ENCODE measurements at regions not wholly inside any gene's neighbourhood (a gene's known extent, or its start where the extent isn't known, plus 50 kb on each side); places are given as distances from the start of the nearest gene placed in this dataset.

GRCh38 chr4:124330045-124330444 lies 382.5 kb downstream of the ANKRD50 start:
- no peaks in the 10 kb centered on the region for H3K9me3 ChIP-seq (ENCODE audit: control insufficient read depth in 3 of 3, low read length in 3 of 3)
- no peaks in the 10 kb centered on the region for H3K27me3 ChIP-seq (ENCODE audit: control insufficient read depth in 3 of 3, insufficient read depth in 3 of 3, low read length in 3 of 3)
- no peak overlapping the region for H3K9ac ChIP-seq (ENCODE audit: low read depth in 1 of 3, low read length in 3 of 3)
- no peak overlapping the region for H3K27ac ChIP-seq (ENCODE audit: low read depth, low read length)
- no peak overlapping the region for H3K4me3 ChIP-seq (ENCODE audit: low read length in 3 of 3)
- no peaks in the 10 kb centered on the region for H3K36me3 ChIP-seq (ENCODE audit: control insufficient read depth in 3 of 3, insufficient read depth in 3 of 3, low read length in 3 of 3)
- no peaks in the 10 kb centered on the region for H3K4me1 ChIP-seq (ENCODE audit: control insufficient read depth in 3 of 3, insufficient read depth in 3 of 3, low read length in 3 of 3)

GRCh38 chr4:124331781-124332180 lies 380.8 kb downstream of the ANKRD50 start:
- Histone ChIP-seq H3K27ac (ENCODE audit: low read depth, low read length) (no peak overlapping the region), H3K4me1 (ENCODE audit: control insufficient read depth in 3 of 3, insufficient read depth in 3 of 3, low read length in 3 of 3) (no peaks in the 10 kb centered on the region), H3K4me3 (ENCODE audit: low read length in 3 of 3) (no peak overlapping the region), H3K9ac (ENCODE audit: low read depth in 1 of 3, low read length in 3 of 3) (no peak overlapping the region), H3K9me3 (ENCODE audit: control insufficient read depth in 3 of 3, low read length in 3 of 3) (no peaks in the 10 kb centered on the region), H3K36me3 (ENCODE audit: control insufficient read depth in 3 of 3, insufficient read depth in 3 of 3, low read length in 3 of 3) (no peaks in the 10 kb centered on the region), H3K27me3 (ENCODE audit: control insufficient read depth in 3 of 3, insufficient read depth in 3 of 3, low read length in 3 of 3) (no peaks in the 10 kb centered on the region)

GRCh38 chr4:124333466-124333865 lies 379.1 kb downstream of the ANKRD50 start:
- no peaks in the 10 kb centered on the region for H3K9me3 ChIP-seq (ENCODE audit: control insufficient read depth in 3 of 3, low read length in 3 of 3)
- no peaks in the 10 kb centered on the region for H3K36me3 ChIP-seq (ENCODE audit: control insufficient read depth in 3 of 3, insufficient read depth in 3 of 3, low read length in 3 of 3)
- H3K9ac ChIP-seq (ENCODE audit: low read depth in 1 of 3, low read length in 3 of 3): no peak overlapping the region
- no peak overlapping the region for H3K4me3 ChIP-seq (ENCODE audit: low read length in 3 of 3)
- H3K27me3 ChIP-seq (ENCODE audit: control insufficient read depth in 3 of 3, insufficient read depth in 3 of 3, low read length in 3 of 3): no peaks in the 10 kb centered on the region
- no peak overlapping the region for H3K27ac ChIP-seq (ENCODE audit: low read depth, low read length)
- no peaks in the 10 kb centered on the region for H3K4me1 ChIP-seq (ENCODE audit: control insufficient read depth in 3 of 3, insufficient read depth in 3 of 3, low read length in 3 of 3)

- H3K27me3 ChIP-seq (ENCODE audit: control insufficient read depth in 3 of 3, insufficient read depth in 3 of 3, low read length in 3 of 3): no peaks in the 10 kb centered on the region
- H3K9me3 ChIP-seq (ENCODE audit: control insufficient read depth in 3 of 3, low read length in 3 of 3): no peaks in the 10 kb centered on the region
- H3K4me3 ChIP-seq (ENCODE audit: low read length in 3 of 3): no peak overlapping the region
- no peaks in the 10 kb centered on the region for H3K36me3 ChIP-seq (ENCODE audit: control insufficient read depth in 3 of 3, insufficient read depth in 3 of 3, low read length in 3 of 3)
- no peaks in the 10 kb centered on the region for H3K4me1 ChIP-seq (ENCODE audit: control insufficient read depth in 3 of 3, insufficient read depth in 3 of 3, low read length in 3 of 3)
- H3K27ac ChIP-seq (ENCODE audit: low read depth, low read length): no peak overlapping the region
- H3K9ac ChIP-seq (ENCODE audit: low read depth in 1 of 3, low read length in 3 of 3): no peak overlapping the region
These were observed 378.4 kb downstream of the ANKRD50 start for GRCh38 chr4:124334119-124334518.

- Histone ChIP-seq H3K4me3 (ENCODE audit: low read length in 3 of 3) (no peak overlapping the region), H3K27me3 (ENCODE audit: control insufficient read depth in 3 of 3, insufficient read depth in 3 of 3, low read length in 3 of 3) (no peaks in the 10 kb centered on the region), H3K36me3 (ENCODE audit: control insufficient read depth in 3 of 3, insufficient read depth in 3 of 3, low read length in 3 of 3) (no peaks in the 10 kb centered on the region), H3K4me1 (ENCODE audit: control insufficient read depth in 3 of 3, insufficient read depth in 3 of 3, low read length in 3 of 3) (no peaks in the 10 kb centered on the region), H3K27ac (ENCODE audit: low read depth, low read length) (no peak overlapping the region), H3K9ac (ENCODE audit: low read depth in 1 of 3, low read length in 3 of 3) (no peak overlapping the region), H3K9me3 (ENCODE audit: control insufficient read depth in 3 of 3, low read length in 3 of 3) (no peaks in the 10 kb centered on the region)
These were observed 374.7 kb downstream of the ANKRD50 start for GRCh38 chr4:124337874-124338273.

GRCh38 chr4:124343661-124344171 lies 368.8 kb downstream of the ANKRD50 start:
- no peaks in the 10 kb centered on the region for H3K36me3 ChIP-seq (ENCODE audit: control insufficient read depth in 3 of 3, insufficient read depth in 3 of 3, low read length in 3 of 3)
- H3K9me3 ChIP-seq (ENCODE audit: control insufficient read depth in 3 of 3, low read length in 3 of 3): no peaks in the 10 kb centered on the region
- H3K27me3 ChIP-seq (ENCODE audit: control insufficient read depth in 3 of 3, insufficient read depth in 3 of 3, low read length in 3 of 3): no peaks in the 10 kb centered on the region
- H3K27ac ChIP-seq (ENCODE audit: low read depth, low read length): no peak overlapping the region
- H3K9ac ChIP-seq (ENCODE audit: low read depth in 1 of 3, low read length in 3 of 3): no peak overlapping the region
- H3K4me3 ChIP-seq (ENCODE audit: low read length in 3 of 3): no peak overlapping the region
- no peaks in the 10 kb centered on the region for H3K4me1 ChIP-seq (ENCODE audit: control insufficient read depth in 3 of 3, insufficient read depth in 3 of 3, low read length in 3 of 3)

GRCh38 chr4:124372916-124373315 lies 339.6 kb downstream of the ANKRD50 start:
- Histone ChIP-seq H3K27ac (ENCODE audit: low read depth, low read length) (no peak overlapping the region), H3K4me1 (ENCODE audit: control insufficient read depth in 3 of 3, insufficient read depth in 3 of 3, low read length in 3 of 3) (no peaks in the 10 kb centered on the region), H3K36me3 (ENCODE audit: control insufficient read depth in 3 of 3, insufficient read depth in 3 of 3, low read length in 3 of 3) (no peaks in the 10 kb centered on the region), H3K9me3 (ENCODE audit: control insufficient read depth in 3 of 3, low read length in 3 of 3) (peaks cover 0 to 4% (median 0%) of the 10 kb centered on the region in 3 donors), H3K27me3 (ENCODE audit: control insufficient read depth in 3 of 3, insufficient read depth in 3 of 3, low read length in 3 of 3) (no peaks in the 10 kb centered on the region), H3K9ac (ENCODE audit: low read depth in 1 of 3, low read length in 3 of 3) (no peak overlapping the region), H3K4me3 (ENCODE audit: low read length in 3 of 3) (no peak overlapping the region)

GRCh38 chr4:124386163-124386562 lies 326.4 kb downstream of the ANKRD50 start:
- H3K27me3 ChIP-seq (ENCODE audit: control insufficient read depth in 3 of 3, insufficient read depth in 3 of 3, low read length in 3 of 3): no peaks in the 10 kb centered on the region
- H3K27ac ChIP-seq (ENCODE audit: low read depth, low read length): no peak overlapping the region
- no peak overlapping the region for H3K9ac ChIP-seq (ENCODE audit: low read depth in 1 of 3, low read length in 3 of 3)
- H3K4me3 ChIP-seq (ENCODE audit: low read length in 3 of 3): no peak overlapping the region
- H3K9me3 ChIP-seq (ENCODE audit: control insufficient read depth in 3 of 3, low read length in 3 of 3): no peaks in the 10 kb centered on the region
- H3K36me3 ChIP-seq (ENCODE audit: control insufficient read depth in 3 of 3, insufficient read depth in 3 of 3, low read length in 3 of 3): no peaks in the 10 kb centered on the region
- no peaks in the 10 kb centered on the region for H3K4me1 ChIP-seq (ENCODE audit: control insufficient read depth in 3 of 3, insufficient read depth in 3 of 3, low read length in 3 of 3)

GRCh38 chr4:124386648-124387047 lies 325.9 kb downstream of the ANKRD50 start:
- Histone ChIP-seq H3K9ac (ENCODE audit: low read depth in 1 of 3, low read length in 3 of 3) (no peak overlapping the region), H3K9me3 (ENCODE audit: control insufficient read depth in 3 of 3, low read length in 3 of 3) (no peaks in the 10 kb centered on the region), H3K27me3 (ENCODE audit: control insufficient read depth in 3 of 3, insufficient read depth in 3 of 3, low read length in 3 of 3) (no peaks in the 10 kb centered on the region), H3K4me1 (ENCODE audit: control insufficient read depth in 3 of 3, insufficient read depth in 3 of 3, low read length in 3 of 3) (no peaks in the 10 kb centered on the region), H3K36me3 (ENCODE audit: control insufficient read depth in 3 of 3, insufficient read depth in 3 of 3, low read length in 3 of 3) (no peaks in the 10 kb centered on the region), H3K27ac (ENCODE audit: low read depth, low read length) (no peak overlapping the region), H3K4me3 (ENCODE audit: low read length in 3 of 3) (no peak overlapping the region)

- H3K9ac ChIP-seq (ENCODE audit: low read depth in 1 of 3, low read length in 3 of 3): no peak overlapping the region
- no peaks in the 10 kb centered on the region for H3K4me1 ChIP-seq (ENCODE audit: control insufficient read depth in 3 of 3, insufficient read depth in 3 of 3, low read length in 3 of 3)
- no peaks in the 10 kb centered on the region for H3K36me3 ChIP-seq (ENCODE audit: control insufficient read depth in 3 of 3, insufficient read depth in 3 of 3, low read length in 3 of 3)
- H3K27ac ChIP-seq (ENCODE audit: low read depth, low read length): no peak overlapping the region
- no peaks in the 10 kb centered on the region for H3K9me3 ChIP-seq (ENCODE audit: control insufficient read depth in 3 of 3, low read length in 3 of 3)
- no peak overlapping the region for H3K4me3 ChIP-seq (ENCODE audit: low read length in 3 of 3)
- no peaks in the 10 kb centered on the region for H3K27me3 ChIP-seq (ENCODE audit: control insufficient read depth in 3 of 3, insufficient read depth in 3 of 3, low read length in 3 of 3)
These were observed 322.9 kb downstream of the ANKRD50 start for GRCh38 chr4:124389591-124389990.

- H3K9me3 ChIP-seq (ENCODE audit: control insufficient read depth in 3 of 3, low read length in 3 of 3): no peaks in the 10 kb centered on the region
- H3K9ac ChIP-seq (ENCODE audit: low read depth in 1 of 3, low read length in 3 of 3): no peak overlapping the region
- no peaks in the 10 kb centered on the region for H3K27me3 ChIP-seq (ENCODE audit: control insufficient read depth in 3 of 3, insufficient read depth in 3 of 3, low read length in 3 of 3)
- no peak overlapping the region for H3K27ac ChIP-seq (ENCODE audit: low read depth, low read length)
- H3K4me3 ChIP-seq (ENCODE audit: low read length in 3 of 3): no peak overlapping the region
- no peaks in the 10 kb centered on the region for H3K36me3 ChIP-seq (ENCODE audit: control insufficient read depth in 3 of 3, insufficient read depth in 3 of 3, low read length in 3 of 3)
- H3K4me1 ChIP-seq (ENCODE audit: control insufficient read depth in 3 of 3, insufficient read depth in 3 of 3, low read length in 3 of 3): no peaks in the 10 kb centered on the region
These were observed 321.7 kb downstream of the ANKRD50 start for GRCh38 chr4:124390861-124391260.

Measured in skeletal muscle tissue (tissue), 3 donors.